ENCODE measurements at regions not wholly inside any gene's neighbourhood (a gene's known extent, or its start where the extent isn't known, plus 50 kb on each side); places are given as distances from the start of the nearest gene placed in this dataset.

DNA sequence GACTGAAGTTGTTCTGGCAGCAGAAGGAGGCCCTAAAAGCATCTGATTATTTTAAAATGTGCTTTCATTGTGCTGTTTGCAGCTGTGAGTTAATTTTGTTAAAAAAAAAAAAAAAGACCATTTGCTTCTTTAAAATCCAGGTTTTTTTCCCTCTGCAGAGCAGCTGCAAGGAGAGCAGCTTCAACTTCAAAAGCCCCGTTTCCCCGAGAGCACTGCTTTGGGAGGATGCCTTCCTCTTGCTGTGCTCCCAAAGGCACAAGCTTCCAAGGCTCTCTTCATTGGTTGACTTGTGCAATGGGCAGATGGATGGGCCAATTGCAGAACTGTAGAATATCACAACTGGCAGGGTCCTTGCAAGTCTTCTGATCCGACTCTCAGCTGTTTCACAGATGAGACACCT lies 459.2 kb upstream of the PKN2 start:
- H3K27ac ChIP-seq, result no peak overlapping the region
- H3K36me3 ChIP-seq, result no peaks in the 10 kb centered on the region
- intact Hi-C loops (cut with DNase I), result no loop called here
- no peak overlapping the region for H3K4me3 ChIP-seq
- 82 to 93% methylated on average over 3 of the region's 3 CpGs for WGBS, 2 donors
- no peaks in the 10 kb centered on the region for H3K9me3 ChIP-seq
- TF ChIP-seq, protein P1, sequence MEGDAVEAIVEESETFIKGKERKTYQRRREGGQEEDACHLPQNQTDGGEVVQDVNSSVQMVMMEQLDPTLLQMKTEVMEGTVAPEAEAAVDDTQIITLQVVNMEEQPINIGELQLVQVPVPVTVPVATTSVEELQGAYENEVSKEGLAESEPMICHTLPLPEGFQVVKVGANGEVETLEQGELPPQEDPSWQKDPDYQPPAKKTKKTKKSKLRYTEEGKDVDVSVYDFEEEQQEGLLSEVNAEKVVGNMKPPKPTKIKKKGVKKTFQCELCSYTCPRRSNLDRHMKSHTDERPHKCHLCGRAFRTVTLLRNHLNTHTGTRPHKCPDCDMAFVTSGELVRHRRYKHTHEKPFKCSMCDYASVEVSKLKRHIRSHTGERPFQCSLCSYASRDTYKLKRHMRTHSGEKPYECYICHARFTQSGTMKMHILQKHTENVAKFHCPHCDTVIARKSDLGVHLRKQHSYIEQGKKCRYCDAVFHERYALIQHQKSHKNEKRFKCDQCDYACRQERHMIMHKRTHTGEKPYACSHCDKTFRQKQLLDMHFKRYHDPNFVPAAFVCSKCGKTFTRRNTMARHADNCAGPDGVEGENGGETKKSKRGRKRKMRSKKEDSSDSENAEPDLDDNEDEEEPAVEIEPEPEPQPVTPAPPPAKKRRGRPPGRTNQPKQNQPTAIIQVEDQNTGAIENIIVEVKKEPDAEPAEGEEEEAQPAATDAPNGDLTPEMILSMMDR (IDR thresholded peaks at IDR 0.05), result no peak
- TF ChIP-seq POLR2A (IDR thresholded peaks at IDR 0.05), result no peak
- DNase-seq, result no peak
- no peaks in the 10 kb centered on the region for H3K4me1 ChIP-seq
- H3K27me3 ChIP-seq, result no peaks in the 10 kb centered on the region

DNA sequence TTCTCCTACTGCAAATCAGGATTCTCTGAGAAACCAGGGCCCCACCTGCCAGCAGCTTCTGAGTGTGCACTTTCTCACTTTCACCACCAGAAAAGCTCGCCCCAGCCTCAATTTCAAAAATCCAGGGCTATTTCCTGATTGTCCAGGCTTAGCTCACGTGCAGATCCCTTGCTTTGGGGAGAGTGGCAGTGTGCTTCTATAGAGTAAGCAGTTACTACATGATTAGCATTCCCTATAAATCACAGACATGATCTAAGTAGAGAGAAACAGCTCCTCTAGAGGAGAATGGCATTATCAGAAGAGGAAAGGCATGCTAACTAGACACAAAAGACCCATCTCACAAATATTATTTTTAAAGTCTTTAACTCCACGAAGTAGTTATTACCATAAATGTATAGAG lies 456.0 kb upstream of the PKN2 start:
- TF ChIP-seq POLR2A (IDR thresholded peaks at IDR 0.05), result no peak
- TF ChIP-seq, protein P1 (IDR thresholded peaks at IDR 0.05), result no peak
- H3K4me3 ChIP-seq, result no peak overlapping the region
- H3K27ac ChIP-seq, result no peak overlapping the region
- WGBS, 2 donors, result 32 to 38% methylated on average over 3 of the region's 3 CpGs
- DNase-seq, result no peak
- intact Hi-C loops (cut with DNase I), result no loop called here
- H3K27me3 ChIP-seq, result no peaks in the 10 kb centered on the region
- no peaks in the 10 kb centered on the region for H3K4me1 ChIP-seq
- H3K9me3 ChIP-seq, result no peaks in the 10 kb centered on the region
- no peaks in the 10 kb centered on the region for H3K36me3 ChIP-seq

DNA sequence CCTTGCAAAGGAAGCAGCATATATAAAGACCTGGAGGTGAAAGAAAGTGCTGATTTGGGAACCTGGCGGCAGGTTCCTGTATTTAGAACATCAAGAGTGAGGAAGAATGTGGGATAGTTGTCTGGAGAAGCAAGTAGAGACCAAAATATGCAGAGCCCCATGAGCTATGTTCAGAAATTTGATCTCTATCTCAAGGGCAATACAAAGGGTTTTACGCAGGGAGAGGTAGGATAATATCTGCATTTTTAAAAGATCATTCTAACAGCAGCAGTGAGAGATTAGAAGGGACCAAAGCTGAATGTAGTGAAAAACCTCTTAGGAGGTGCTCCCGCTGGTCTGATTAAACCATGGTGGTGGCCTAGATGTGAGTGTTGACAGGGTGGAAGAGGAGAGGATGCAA lies 453.9 kb upstream of the PKN2 start:
- Histone ChIP-seq H3K4me1 (no peaks in the 10 kb centered on the region), H3K27me3 (no peaks in the 10 kb centered on the region), H3K4me3 (no peak overlapping the region), H3K9me3 (no peaks in the 10 kb centered on the region), H3K27ac (no peak overlapping the region), H3K36me3 (no peaks in the 10 kb centered on the region)
- 91 to 92% methylated on average over 3 of the region's 3 CpGs for WGBS, 2 donors
- no peak for DNase-seq
- intact Hi-C loops (cut with DNase I), result no loop called here
- TF ChIP-seq, protein P1 (IDR thresholded peaks at IDR 0.05), result no peak
- no peak for TF ChIP-seq POLR2A (IDR thresholded peaks at IDR 0.05)

DNA sequence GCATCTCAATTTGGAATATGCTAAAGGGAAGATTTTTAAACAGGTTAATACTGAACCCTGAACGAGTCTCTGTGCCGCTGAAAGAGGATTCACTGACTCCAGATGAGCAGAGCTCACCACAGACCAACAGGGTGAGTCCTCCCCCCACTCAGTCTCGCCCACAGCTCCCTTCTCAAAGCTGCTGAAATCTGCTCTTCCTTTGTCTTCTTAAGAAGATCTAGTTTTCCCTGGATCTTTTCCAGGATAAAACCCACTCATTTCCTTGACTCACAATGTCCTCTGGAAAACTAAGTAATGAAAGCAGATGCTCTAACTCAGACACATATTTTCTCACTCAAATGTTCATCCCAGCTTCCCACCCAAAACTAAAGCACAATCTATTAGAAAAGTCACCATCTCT lies 447.0 kb upstream of the PKN2 start:
- peaks cover 0 to 3% (median 0%) of the 10 kb centered on the region in 3 donors for H3K9me3 ChIP-seq
- intact Hi-C loops (cut with DNase I), result no loop called here
- H3K27me3 ChIP-seq, result no peaks in the 10 kb centered on the region
- H3K4me3 ChIP-seq, result no peak overlapping the region
- WGBS, 2 donors, result 35 to 49% methylated on average over 3 of the region's 3 CpGs
- TF ChIP-seq, protein P1 (IDR thresholded peaks at IDR 0.05), result no peak
- TF ChIP-seq POLR2A (IDR thresholded peaks at IDR 0.05), result no peak
- no peaks in the 10 kb centered on the region for H3K4me1 ChIP-seq
- no peaks in the 10 kb centered on the region for H3K36me3 ChIP-seq
- no peak overlapping the region for H3K27ac ChIP-seq
- DNase-seq, result no peak

DNA sequence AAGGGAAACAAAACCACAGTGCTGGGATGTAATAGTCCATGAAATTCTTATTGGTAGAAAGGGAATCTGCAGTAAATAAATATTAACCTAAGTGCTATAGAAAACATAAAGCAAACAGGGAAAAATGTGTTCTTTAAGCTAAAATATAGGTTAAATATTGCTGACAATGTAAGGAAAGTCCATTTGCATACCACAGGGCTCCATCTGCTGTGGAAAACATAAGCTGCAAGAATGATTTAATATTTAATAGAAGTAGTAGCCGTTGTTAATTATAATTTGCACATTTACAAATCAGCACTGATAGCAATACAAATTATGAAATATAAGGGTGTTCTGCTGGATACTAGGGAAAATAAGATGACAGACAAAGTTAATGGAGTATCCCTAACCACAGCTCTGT lies 444.9 kb upstream of the PKN2 start:
- no peak overlapping the region for H3K4me3 ChIP-seq
- DNase-seq, result no peak
- H3K27ac ChIP-seq, result no peak overlapping the region
- peaks cover 0 to 3% (median 0%) of the 10 kb centered on the region in 3 donors for H3K9me3 ChIP-seq
- TF ChIP-seq POLR2A (IDR thresholded peaks at IDR 0.05), result no peak
- TF ChIP-seq, protein P1 (IDR thresholded peaks at IDR 0.05), result no peak
- no peaks in the 10 kb centered on the region for H3K4me1 ChIP-seq
- no peaks in the 10 kb centered on the region for H3K36me3 ChIP-seq
- intact Hi-C loops (cut with DNase I), result no loop called here
- WGBS, 2 donors, result 42 to 53% methylated on average over 1 of the region's 1 CpG
- H3K27me3 ChIP-seq, result no peaks in the 10 kb centered on the region
